Vagina (tissue), 2 donors: ENCODE measurements at regions not wholly inside any gene's neighbourhood (a gene's known extent, or its start where the extent isn't known, plus 50 kb on each side); places are given as distances from the start of the nearest gene placed in this dataset.

ENCODE experiments used
- DNase-seq, 2 donors: peaks; one replicate each; pipeline ENCODE4 v3.0.0-alpha.2; 2017; ENCODE audit errors: extremely low spot score in 2 of 2
- H3K27ac ChIP-seq: fragments of 200-600 bp; sonication (generic); one replicate; pipeline ENCODE4 v1.5.1; 2019
- H3K27me3 ChIP-seq: fragments of 200-600 bp; sonication (generic); one replicate; pipeline ENCODE4 v1.5.1; 2019
- H3K36me3 ChIP-seq, 2 donors: fragments of 200-600 bp; sonication (generic); one replicate each; pipeline ENCODE4 v1.5.1; 2017 to 2019
- H3K4me1 ChIP-seq: fragments of 200-600 bp; sonication (generic); one replicate; pipeline ENCODE4 v1.5.1; 2019
- H3K4me3 ChIP-seq, 2 donors: fragments of 200-600 bp; sonication (generic); 1 replicate in 1 of 2; 2 replicates in 1 of 2; pipeline ENCODE4 v1.5.1; 2016 to 2019
- H3K9me3 ChIP-seq: fragments of 200-600 bp; sonication (generic); one replicate; pipeline ENCODE4 v1.5.1; 2019
- POLR2A ChIP-seq, 2 donors: fragments of 450-650 bp; IDR thresholded peaks; one replicate each; pipeline ENCODE4 v1.6.1; 2017; ENCODE audit warnings: antibody characterized with exemption in 2 of 2, mild to moderate bottlenecking in 2 of 2, moderate library complexity in 2 of 2
- POLR2AphosphoS5 ChIP-seq, 2 donors: sonication (generic); formaldehyde crosslinking; IDR thresholded peaks; one replicate each; pipeline ENCODE4 v1.9.0; 2017; ENCODE audit warnings: antibody characterized with exemption in 2 of 2, mild to moderate bottlenecking in 2 of 2, low read depth in 1 of 2; ENCODE audit not compliant: insufficient read depth in 1 of 2
- intact Hi-C: fragments of 100-400 bp; cut with DNase I; formaldehyde crosslinking; loops from one replicate; pipeline ENCODE4 v1.15.1; 2023
- TF ChIP-seq, protein P1 (sequence below), 3 experiments: fragments of 450-650 bp in 2 of 3; fragments of 200-600 bp in 1 of 3; sonication (generic) in 1 of 3; IDR thresholded peaks; one replicate each; pipeline ENCODE4 v1.5.1; 2017 to 2019; ENCODE audit warnings: antibody characterized with exemption in 3 of 3, mild to moderate bottlenecking in 2 of 3, moderate library complexity in 2 of 3

DNA sequence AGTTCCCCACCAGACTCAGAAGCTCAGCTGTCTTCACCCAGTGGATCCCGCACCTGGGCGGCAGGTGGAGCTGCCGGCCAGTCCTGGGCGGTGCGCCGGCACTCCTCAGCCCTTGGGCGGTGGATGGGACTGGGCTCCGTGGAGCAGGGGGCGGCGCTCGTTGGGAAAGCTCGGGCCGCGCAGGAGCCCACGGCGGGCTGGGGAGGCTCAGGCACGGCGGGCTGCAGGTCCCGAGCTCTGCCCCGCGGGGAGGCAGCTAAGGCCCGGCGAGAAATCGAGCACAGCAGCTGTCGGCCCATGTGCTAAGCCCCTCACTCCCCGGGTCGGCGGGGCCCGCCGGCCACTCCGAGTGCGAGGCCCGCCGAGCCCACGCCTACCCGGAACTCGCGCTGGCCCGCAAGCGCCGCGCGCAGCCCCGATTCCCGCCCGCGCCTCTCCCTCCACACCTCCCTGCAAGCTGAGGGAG is 560.0 kb downstream of the BRINP1 start:
- H3K27ac ChIP-seq: no peak overlapping the region
- no peaks in the 10 kb centered on the region for H3K27me3 ChIP-seq
- no peaks in the 10 kb centered on the region for H3K9me3 ChIP-seq
- no peak for TF ChIP-seq POLR2A (IDR thresholded peaks at IDR 0.05)
- TF ChIP-seq, protein P1, sequence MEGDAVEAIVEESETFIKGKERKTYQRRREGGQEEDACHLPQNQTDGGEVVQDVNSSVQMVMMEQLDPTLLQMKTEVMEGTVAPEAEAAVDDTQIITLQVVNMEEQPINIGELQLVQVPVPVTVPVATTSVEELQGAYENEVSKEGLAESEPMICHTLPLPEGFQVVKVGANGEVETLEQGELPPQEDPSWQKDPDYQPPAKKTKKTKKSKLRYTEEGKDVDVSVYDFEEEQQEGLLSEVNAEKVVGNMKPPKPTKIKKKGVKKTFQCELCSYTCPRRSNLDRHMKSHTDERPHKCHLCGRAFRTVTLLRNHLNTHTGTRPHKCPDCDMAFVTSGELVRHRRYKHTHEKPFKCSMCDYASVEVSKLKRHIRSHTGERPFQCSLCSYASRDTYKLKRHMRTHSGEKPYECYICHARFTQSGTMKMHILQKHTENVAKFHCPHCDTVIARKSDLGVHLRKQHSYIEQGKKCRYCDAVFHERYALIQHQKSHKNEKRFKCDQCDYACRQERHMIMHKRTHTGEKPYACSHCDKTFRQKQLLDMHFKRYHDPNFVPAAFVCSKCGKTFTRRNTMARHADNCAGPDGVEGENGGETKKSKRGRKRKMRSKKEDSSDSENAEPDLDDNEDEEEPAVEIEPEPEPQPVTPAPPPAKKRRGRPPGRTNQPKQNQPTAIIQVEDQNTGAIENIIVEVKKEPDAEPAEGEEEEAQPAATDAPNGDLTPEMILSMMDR (IDR thresholded peaks at IDR 0.05): no peak
- TF ChIP-seq POLR2AphosphoS5 (IDR thresholded peaks at IDR 0.05; ENCODE audit: insufficient read depth in 1 of 2, low read depth in 1 of 2): no peak
- no peak overlapping the region for H3K4me3 ChIP-seq
- intact Hi-C loops: no loop called here
- H3K36me3 ChIP-seq: no peaks in the 10 kb centered on the region
- H3K4me1 ChIP-seq: no peaks in the 10 kb centered on the region
- DNase-seq: no peak

DNA sequence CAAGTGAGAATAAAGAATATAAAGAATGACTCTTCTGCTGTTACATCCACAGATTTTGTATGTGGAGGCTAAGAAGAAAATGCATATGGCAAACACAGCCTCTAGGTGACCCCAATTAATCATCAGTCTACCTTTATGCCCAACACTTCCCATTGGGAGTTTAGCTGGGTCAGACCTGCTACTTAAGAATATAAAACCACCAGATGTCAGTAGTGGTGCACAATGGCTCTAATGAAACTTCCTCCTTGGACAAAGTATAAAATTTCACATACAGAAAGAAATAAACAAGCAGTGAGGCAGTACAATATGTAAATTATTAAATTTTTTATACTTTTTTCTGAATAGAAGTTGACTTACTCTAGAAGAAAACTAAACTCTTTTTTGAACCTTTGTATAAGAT is 539.9 kb downstream of the BRINP1 start:
- no peak overlapping the region for H3K4me3 ChIP-seq
- H3K27ac ChIP-seq: no peak overlapping the region
- TF ChIP-seq, protein P1 (IDR thresholded peaks at IDR 0.05): no peak
- TF ChIP-seq POLR2AphosphoS5 (IDR thresholded peaks at IDR 0.05; ENCODE audit: insufficient read depth in 1 of 2, low read depth in 1 of 2) (no peak), POLR2A (IDR thresholded peaks at IDR 0.05) (no peak)
- H3K4me1 ChIP-seq: no peaks in the 10 kb centered on the region
- no peaks in the 10 kb centered on the region for H3K27me3 ChIP-seq
- H3K9me3 ChIP-seq: no peaks in the 10 kb centered on the region
- no peaks in the 10 kb centered on the region for H3K36me3 ChIP-seq
- DNase-seq: no peak
- intact Hi-C loops: no loop called here

DNA sequence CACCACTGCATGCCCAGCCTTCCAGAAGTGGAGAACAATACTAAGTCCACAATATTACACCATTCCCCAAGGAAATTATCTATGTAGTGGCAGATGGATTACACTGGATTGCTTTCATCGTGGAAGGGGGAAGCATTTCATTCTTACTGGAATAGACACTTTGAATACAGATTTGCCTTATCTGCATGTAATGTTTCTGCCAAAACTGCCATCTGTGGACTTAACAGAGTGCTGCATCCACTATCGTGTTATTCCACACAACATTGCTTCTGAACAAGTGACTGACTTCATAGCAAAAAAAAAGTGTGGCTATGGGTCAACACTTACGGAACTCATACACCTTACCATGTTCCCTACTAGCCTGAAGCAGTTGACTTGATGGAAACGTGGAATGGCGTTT is 536.9 kb downstream of the BRINP1 start:
- Histone ChIP-seq H3K27ac (no peak overlapping the region), H3K9me3 (no peaks in the 10 kb centered on the region), H3K27me3 (no peaks in the 10 kb centered on the region), H3K36me3 (no peaks in the 10 kb centered on the region), H3K4me3 (no peak overlapping the region), H3K4me1 (no peaks in the 10 kb centered on the region)
- TF ChIP-seq, protein P1 (IDR thresholded peaks at IDR 0.05): no peak
- TF ChIP-seq POLR2AphosphoS5 (IDR thresholded peaks at IDR 0.05; ENCODE audit: insufficient read depth in 1 of 2, low read depth in 1 of 2) (no peak), POLR2A (IDR thresholded peaks at IDR 0.05) (no peak)
- no peak for DNase-seq
- intact Hi-C loops: no loop called here

DNA sequence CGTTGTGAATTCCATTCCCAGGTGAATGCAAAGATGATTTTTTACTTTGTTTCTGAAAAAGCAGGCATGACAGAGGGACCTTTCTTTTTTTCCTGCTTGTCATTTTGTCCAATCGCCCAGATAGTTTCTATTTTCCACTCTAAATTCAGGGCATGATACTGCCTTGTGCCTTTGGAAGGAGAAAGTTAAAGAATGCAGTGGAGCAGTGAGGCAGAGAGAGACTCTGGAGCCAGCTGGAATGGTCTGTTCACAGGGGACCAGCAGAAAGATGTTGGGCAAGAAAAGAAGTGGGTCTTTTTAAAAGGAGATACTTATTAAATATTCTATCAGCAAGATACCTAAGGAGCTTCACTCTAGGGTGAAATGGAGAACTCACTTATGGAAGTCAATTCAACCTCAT is 532.3 kb downstream of the BRINP1 start:
- TF ChIP-seq POLR2A (IDR thresholded peaks at IDR 0.05): no peak
- no peak for TF ChIP-seq POLR2AphosphoS5 (IDR thresholded peaks at IDR 0.05; ENCODE audit: insufficient read depth in 1 of 2, low read depth in 1 of 2)
- TF ChIP-seq, protein P1 (IDR thresholded peaks at IDR 0.05): no peak
- H3K27ac ChIP-seq: no peak overlapping the region
- intact Hi-C loops: no loop called here

DNA sequence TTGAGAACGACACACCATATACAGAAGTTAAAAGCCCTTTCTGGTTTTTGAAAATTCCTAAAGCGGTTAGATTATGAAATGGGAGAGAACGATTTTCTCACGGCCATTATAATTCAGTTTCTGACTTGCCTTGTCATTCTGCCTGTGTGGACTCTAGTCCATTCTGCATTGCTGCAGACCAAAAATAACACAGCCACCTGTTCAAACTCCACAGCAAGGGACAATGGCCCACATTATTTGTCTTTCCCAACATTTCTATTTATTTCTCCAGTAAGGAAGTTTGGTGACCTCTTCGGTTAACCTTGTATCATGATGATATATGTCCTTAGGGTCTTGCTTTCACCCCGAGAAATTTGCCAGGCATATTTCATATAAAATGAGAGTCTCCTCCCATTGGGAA is 497.7 kb downstream of the BRINP1 start:
- Histone ChIP-seq H3K4me3 (no peak overlapping the region), H3K36me3 (no peaks in the 10 kb centered on the region), H3K4me1 (no peaks in the 10 kb centered on the region), H3K9me3 (no peaks in the 10 kb centered on the region), H3K27me3 (no peaks in the 10 kb centered on the region), H3K27ac (no peak overlapping the region)
- TF ChIP-seq POLR2A (IDR thresholded peaks at IDR 0.05) (no peak), POLR2AphosphoS5 (IDR thresholded peaks at IDR 0.05; ENCODE audit: insufficient read depth in 1 of 2, low read depth in 1 of 2) (no peak)
- TF ChIP-seq, protein P1 (IDR thresholded peaks at IDR 0.05): no peak
- DNase-seq: no peak
- intact Hi-C loops: no loop called here

More for the DNA sequence above, 532.3 kb downstream of the BRINP1 start:
- no peak for DNase-seq
- Histone ChIP-seq H3K4me3 (no peak overlapping the region), H3K4me1 (no peaks in the 10 kb centered on the region), H3K27me3 (no peaks in the 10 kb centered on the region), H3K9me3 (no peaks in the 10 kb centered on the region), H3K36me3 (no peaks in the 10 kb centered on the region)
